ENCODE measurements at regions not wholly inside any gene's neighbourhood (a gene's known extent, or its start where the extent isn't known, plus 50 kb on each side); places are given as distances from the start of the nearest gene placed in this dataset.

- Histone ChIP-seq H3K4me3 (no peak overlapping the region), H3K4me1 (no peaks in the 10 kb centered on the region), H3K27ac (no peak overlapping the region), H3K36me3 (no peaks in the 10 kb centered on the region), H3K27me3 (no peaks in the 10 kb centered on the region), H3K9me3 (no peaks in the 10 kb centered on the region)
- DNase-seq (no peak), ATAC-seq (no peak)
- intact Hi-C loops (cut with DNase I): no loop called here
- no peak for TF ChIP-seq CTCF (IDR thresholded peaks at IDR 0.05)
Observed at GRCh38 chr5:102578362-102578761, 79.6 kb upstream of the SLCO6A1 start.

DNA sequence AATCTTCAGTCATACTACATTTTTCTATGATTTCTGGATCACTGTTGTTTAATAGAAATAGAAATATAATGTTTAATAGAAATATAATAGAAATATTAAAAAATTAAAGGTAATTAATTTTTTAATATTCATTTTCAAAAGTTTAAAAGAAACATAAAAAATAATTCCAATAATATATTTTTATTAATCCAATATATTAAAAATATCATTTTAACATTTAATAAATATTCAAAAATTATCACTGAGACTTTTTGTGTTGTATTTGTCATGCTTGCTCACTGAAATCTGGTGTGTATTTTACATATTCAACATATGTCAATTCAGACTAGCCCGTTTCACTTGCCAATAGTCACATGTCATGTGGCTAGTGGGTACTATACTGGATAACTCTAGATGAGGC lies 80.6 kb upstream of the SLCO6A1 start:
- DNase-seq (no peak), ATAC-seq (no peak)
- H3K27ac ChIP-seq: no peak overlapping the region
- 79 to 88% methylated on average over 1 of the region's 1 CpG for WGBS, 2 donors
- no peak overlapping the region for H3K4me3 ChIP-seq
- H3K9me3 ChIP-seq: no peaks in the 10 kb centered on the region
- intact Hi-C loops (cut with DNase I): no loop called here
- no peaks in the 10 kb centered on the region for H3K36me3 ChIP-seq
- TF ChIP-seq CTCF (IDR thresholded peaks at IDR 0.05): no peak
- H3K27me3 ChIP-seq: no peaks in the 10 kb centered on the region
- peaks cover 0 to 3% (median 0%) of the 10 kb centered on the region in 9 donors for H3K4me1 ChIP-seq

DNA sequence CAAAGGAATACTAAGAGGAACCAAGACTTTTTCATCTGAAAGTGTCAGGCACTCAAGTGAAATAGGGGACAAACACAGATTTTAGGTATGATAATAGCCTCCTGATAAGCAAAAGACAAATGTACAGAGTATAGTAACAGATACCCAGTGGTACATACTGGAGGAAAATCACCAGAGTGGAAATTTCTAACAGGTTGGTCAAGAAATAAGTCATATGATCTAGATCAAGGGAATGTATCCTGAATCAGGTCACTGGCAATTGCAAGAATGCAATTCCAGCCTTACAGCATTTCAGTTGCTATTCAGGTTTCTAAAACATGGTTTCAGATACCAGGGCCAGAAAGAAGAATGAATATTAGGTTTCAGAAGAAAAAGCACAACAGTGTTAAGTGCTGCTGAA lies 82.2 kb upstream of the SLCO6A1 start:
- no peak for DNase-seq
- no peak overlapping the region for H3K4me3 ChIP-seq
- ATAC-seq: no peak
- no peak for TF ChIP-seq CTCF (IDR thresholded peaks at IDR 0.05)
- no peaks in the 10 kb centered on the region for H3K27me3 ChIP-seq
- peaks cover 0 to 3% (median 0%) of the 10 kb centered on the region in 9 donors for H3K4me1 ChIP-seq
- H3K36me3 ChIP-seq: no peaks in the 10 kb centered on the region
- H3K27ac ChIP-seq: no peak overlapping the region
- H3K9me3 ChIP-seq: no peaks in the 10 kb centered on the region
- intact Hi-C loops (cut with DNase I): loop anchor here (2.0 to 10.0 kb wide), 10 partner anchors 84 to 556 kb away; no protein-coding TSS in a partner anchor

- Histone ChIP-seq H3K9me3 (no peaks in the 10 kb centered on the region), H3K27ac (no peak overlapping the region), H3K4me3 (no peak overlapping the region), H3K36me3 (no peaks in the 10 kb centered on the region), H3K4me1 (peaks cover 0 to 3% (median 0%) of the 10 kb centered on the region in 9 donors), H3K27me3 (no peaks in the 10 kb centered on the region)
- DNase-seq: no peak
- WGBS, 2 donors: 66 to 73% methylated on average over 3 of the region's 3 CpGs
- no peak for TF ChIP-seq CTCF (IDR thresholded peaks at IDR 0.05)
- no peak for ATAC-seq
- intact Hi-C loops (cut with DNase I): loop anchor here (1.0 to 10.0 kb wide), 9 partner anchors 82 to 555 kb away; no protein-coding TSS in a partner anchor
Observed at GRCh38 chr5:102582696-102583095, 83.9 kb upstream of the SLCO6A1 start.
